ENCODE measurements at regions not wholly inside any gene's neighbourhood (a gene's known extent, or its start where the extent isn't known, plus 50 kb on each side); places are given as distances from the start of the nearest gene placed in this dataset.
"Not testable (repeated sequence)": the region's sequence is repeated elsewhere in the genome, so short reads cannot be mapped to it uniquely, and the experiment has no call there.

DNA sequence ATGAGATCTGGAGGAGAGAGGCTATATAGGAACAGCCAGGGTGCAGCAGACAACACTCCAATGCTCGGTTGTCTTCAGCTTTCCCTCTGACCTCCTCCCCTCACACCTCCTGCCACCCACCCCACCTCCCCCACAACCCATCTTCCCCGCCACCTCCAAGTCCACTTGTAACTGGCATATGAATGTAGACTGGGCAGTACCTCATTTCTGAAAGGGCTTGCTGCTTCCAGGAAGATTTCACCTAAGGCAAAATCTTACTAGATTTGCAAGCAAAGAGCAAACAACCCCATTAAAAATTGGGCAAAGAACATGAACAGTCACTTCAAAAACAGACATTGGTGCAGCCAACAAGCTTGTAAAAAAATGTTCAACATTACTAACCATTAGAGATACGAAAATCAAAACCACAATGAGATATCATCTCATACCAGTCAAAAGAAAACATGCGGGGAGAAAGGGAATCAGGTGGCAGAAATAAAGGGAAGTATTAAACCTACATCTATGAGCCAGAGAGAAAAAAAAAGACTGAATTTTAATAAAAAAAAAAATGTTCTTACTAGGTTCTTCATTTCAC lies 164.6 kb upstream of the C1GALT1 start:
- no peaks in the 10 kb centered on the region for H3K9me3 Mint-ChIP-seq
- H3K27me3 Mint-ChIP-seq: no peaks in the 10 kb centered on the region
- H3K36me3 Mint-ChIP-seq (ENCODE audit: low read depth): no peaks in the 10 kb centered on the region
- no peak for ATAC-seq
- no peak overlapping the region for H3K27ac Mint-ChIP-seq
- no peak overlapping the region for H3K4me3 Mint-ChIP-seq
- H3K4me1 Mint-ChIP-seq: no peaks in the 10 kb centered on the region
- no peak for DNase-seq

DNA sequence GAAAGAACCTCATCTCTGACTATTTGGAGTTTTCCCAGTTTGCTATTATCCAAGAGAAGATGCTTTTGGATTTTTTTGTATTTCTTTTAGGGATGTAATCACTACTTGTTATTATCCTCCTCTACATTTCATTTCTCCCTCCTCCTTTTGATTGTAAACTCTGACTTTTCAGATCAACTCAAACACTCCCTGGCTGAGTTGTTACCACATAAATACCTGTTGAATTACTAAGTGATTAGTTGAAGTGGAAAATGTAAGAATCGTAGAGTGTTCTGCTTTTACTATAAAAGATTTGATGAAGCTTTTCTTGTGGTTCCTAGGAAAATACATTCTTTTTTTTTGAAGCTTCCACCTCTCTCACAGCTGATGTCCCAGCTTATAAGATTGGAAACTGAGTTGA lies 164.1 kb upstream of the C1GALT1 start:
- Mint-ChIP-seq H3K36me3 (ENCODE audit: low read depth) (no peaks in the 10 kb centered on the region), H3K9me3 (no peaks in the 10 kb centered on the region), H3K4me1 (no peaks in the 10 kb centered on the region), H3K27ac (no peak overlapping the region), H3K27me3 (peaks cover 2% of the 10 kb centered on the region), H3K4me3 (no peak overlapping the region)
- ATAC-seq: no peak
- no peak for DNase-seq

- no peaks in the 10 kb centered on the region for H3K36me3 Mint-ChIP-seq (ENCODE audit: low read depth)
- ATAC-seq (no peak), DNase-seq (no peak)
- no peak overlapping the region for H3K4me3 Mint-ChIP-seq
- peaks cover 20% of the 10 kb centered on the region for H3K27me3 Mint-ChIP-seq
- H3K27ac Mint-ChIP-seq: no peak overlapping the region
- H3K4me1 Mint-ChIP-seq: no peaks in the 10 kb centered on the region
- H3K9me3 Mint-ChIP-seq: no peaks in the 10 kb centered on the region
Observed at GRCh38 chr7:7032221-7032620, 150.1 kb upstream of the C1GALT1 start.

GRCh38 chr7:7035851-7036250 lies 146.5 kb upstream of the C1GALT1 start:
- Mint-ChIP-seq H3K4me1 (no peaks in the 10 kb centered on the region), H3K9me3 (no peaks in the 10 kb centered on the region), H3K4me3 (no peak overlapping the region), H3K27me3 (peaks cover 10% of the 10 kb centered on the region), H3K36me3 (ENCODE audit: low read depth) (no peaks in the 10 kb centered on the region), H3K27ac (no peak overlapping the region)
- no peak for ATAC-seq
- DNase-seq: no peak

DNA sequence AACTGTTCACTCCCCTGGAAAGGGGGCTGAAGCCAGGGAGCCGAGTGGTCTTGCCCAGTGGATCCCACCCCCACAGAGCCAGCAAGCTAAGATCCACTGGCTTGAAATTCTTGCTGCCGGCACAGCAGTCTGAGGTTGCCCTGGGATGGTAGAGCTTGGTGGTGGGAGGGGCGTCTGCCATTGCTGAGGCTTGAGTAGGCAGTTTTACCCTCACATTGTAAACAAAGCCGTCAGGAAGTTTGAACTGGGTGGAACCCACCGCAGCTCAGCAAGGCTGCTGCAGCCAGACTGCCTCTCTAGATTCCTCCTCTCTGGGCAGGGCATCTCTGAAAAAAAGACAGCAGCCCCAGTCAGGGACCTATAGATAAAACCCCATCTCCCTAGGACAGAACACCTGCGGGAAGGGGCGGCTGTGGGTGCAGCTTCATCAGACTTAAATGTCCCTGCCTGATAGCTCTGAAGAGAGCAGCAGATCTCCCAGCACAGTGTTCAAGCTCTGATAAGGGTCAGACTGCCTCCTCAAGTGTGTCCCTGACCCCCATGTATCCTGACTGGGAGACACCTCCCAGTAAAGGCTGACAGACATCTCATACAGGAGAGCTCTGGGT lies 140.0 kb upstream of the C1GALT1 start:
- not testable (repeated sequence) for DNase-seq; H3K27ac Mint-ChIP-seq; H3K4me1 Mint-ChIP-seq; H3K27me3 Mint-ChIP-seq; H3K9me3 Mint-ChIP-seq; ATAC-seq; H3K4me3 Mint-ChIP-seq; H3K36me3 Mint-ChIP-seq (ENCODE audit: low read depth)

- peaks cover 14% of the 10 kb centered on the region for H3K9me3 Mint-ChIP-seq
- H3K4me3 Mint-ChIP-seq: no peak overlapping the region
- peaks cover 4% of the 10 kb centered on the region for H3K4me1 Mint-ChIP-seq
Observed at GRCh38 chr7:7044806-7045205, 137.5 kb upstream of the C1GALT1 start.

GRCh38 chr7:7048213-7048612 lies 134.1 kb upstream of the C1GALT1 start:
- no peak for ATAC-seq
- Mint-ChIP-seq H3K4me3 (no peak overlapping the region), H3K27me3 (no peaks in the 10 kb centered on the region), H3K36me3 (ENCODE audit: low read depth) (no peaks in the 10 kb centered on the region), H3K4me1 (no peaks in the 10 kb centered on the region), H3K27ac (no peak overlapping the region), H3K9me3 (peaks cover 11% of the 10 kb centered on the region)
- no peak for DNase-seq

More at GRCh38 chr7:7044806-7045205, 137.5 kb upstream of the C1GALT1 start:
- no peak for ATAC-seq
- no peaks in the 10 kb centered on the region for H3K36me3 Mint-ChIP-seq (ENCODE audit: low read depth)
- H3K27ac Mint-ChIP-seq: no peak overlapping the region
- DNase-seq: no peak
- no peaks in the 10 kb centered on the region for H3K27me3 Mint-ChIP-seq

DNA sequence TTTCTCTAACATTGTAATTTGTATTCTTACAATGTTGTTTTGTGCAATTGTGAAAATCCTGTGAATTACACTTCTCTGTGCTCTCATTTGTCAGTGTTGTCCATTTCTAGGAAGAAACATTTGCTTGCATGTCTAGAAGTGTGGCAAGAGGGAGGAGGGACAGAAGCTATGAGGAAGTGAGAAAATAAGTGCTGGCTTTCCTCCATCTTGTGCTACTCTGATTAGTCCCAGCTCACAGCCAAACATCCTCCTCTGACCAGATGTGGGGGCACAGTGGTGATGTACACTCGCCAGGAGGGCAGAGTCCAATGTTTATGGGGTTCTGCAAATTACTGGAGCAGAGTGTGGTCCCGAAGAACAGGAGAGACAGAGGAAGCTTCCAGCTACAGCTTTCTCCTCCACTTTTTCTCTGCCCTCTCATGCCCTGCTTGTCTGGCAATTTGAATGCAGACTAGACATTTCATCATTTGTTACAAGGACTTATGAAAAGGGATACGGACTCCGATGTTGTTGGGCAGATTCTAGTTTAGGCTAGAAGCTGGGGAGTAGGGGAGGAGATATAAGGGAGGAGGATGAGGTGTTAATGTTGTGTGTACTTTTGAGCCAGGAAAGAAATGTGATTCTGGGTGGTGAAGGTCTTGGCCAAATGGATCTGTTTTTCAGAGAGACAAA lies 131.0 kb upstream of the C1GALT1 start:
- H3K4me1 Mint-ChIP-seq: no peaks in the 10 kb centered on the region
- ATAC-seq (no peak), DNase-seq (no peak)
- no peak overlapping the region for H3K4me3 Mint-ChIP-seq
- no peaks in the 10 kb centered on the region for H3K36me3 Mint-ChIP-seq (ENCODE audit: low read depth)
- peaks cover 11% of the 10 kb centered on the region for H3K9me3 Mint-ChIP-seq
- no peaks in the 10 kb centered on the region for H3K27me3 Mint-ChIP-seq
- no peak overlapping the region for H3K27ac Mint-ChIP-seq

DNA sequence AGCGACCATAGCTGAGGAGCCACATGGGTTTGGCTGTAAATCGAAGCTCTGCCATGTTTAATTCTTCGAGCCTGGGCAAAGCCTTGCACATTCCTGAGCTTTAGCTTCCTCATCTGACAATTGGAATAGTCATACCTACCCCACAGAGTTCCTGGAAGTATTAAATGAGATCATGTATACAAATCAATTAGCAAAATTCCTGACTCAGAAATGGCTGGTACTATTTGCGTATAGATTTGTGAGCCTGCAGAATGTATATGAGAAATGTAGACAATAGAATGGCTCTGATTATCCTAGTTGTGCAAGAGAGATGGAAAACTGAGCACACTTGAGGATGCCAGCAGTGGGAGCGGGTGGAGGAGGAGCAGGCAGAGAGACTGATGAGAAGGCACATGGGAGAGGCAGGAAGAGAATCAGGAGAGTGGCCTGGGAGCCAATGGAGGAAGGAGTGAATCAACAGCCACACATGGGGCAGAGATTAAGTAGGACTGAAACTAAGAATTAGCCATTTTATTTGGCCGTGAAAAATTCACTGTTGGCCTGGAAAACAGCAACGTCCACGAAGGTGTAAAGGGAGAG lies 128.0 kb upstream of the C1GALT1 start:
- ATAC-seq (no peak), DNase-seq (no peak)
- Mint-ChIP-seq H3K27ac (no peak overlapping the region), H3K27me3 (no peaks in the 10 kb centered on the region), H3K9me3 (no peaks in the 10 kb centered on the region), H3K4me1 (no peaks in the 10 kb centered on the region), H3K36me3 (ENCODE audit: low read depth) (no peaks in the 10 kb centered on the region), H3K4me3 (no peak overlapping the region)

DNA sequence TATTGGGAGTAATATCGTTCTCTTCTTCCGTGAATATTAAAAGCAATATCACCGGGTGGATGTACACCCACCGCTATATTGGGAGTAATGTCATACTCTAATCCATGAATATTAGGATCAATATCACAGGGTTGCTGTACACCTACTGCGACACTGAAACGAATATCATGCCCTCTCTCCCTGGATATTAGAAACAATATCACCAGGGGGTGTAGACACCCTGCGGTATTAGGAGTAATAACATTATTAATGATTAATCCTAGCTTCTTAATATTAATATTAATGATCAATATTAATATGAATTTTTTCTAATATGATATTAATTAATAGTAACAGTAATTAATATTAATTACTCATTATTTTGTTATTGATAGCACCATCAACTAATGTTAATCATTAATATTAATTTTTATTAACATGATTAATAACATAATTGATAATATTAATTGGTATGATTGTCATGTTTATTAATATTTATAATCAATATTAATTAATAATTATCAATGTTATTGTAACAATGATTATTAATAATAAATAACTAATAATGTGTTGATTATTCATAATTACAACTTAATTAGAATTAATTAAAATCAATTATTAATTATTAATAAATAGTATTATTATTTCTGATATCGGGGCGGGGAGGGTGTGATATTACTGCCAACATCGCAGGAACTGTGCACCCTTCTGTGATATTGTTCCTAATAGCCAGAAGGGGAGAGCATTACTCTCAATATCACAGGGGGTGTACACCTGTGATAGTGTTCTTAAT lies 121.3 kb upstream of the C1GALT1 start:
- no peaks in the 10 kb centered on the region for H3K4me1 Mint-ChIP-seq
- peaks cover 4% of the 10 kb centered on the region for H3K9me3 Mint-ChIP-seq
- ATAC-seq (no peak), DNase-seq (no peak)
- no peaks in the 10 kb centered on the region for H3K36me3 Mint-ChIP-seq (ENCODE audit: low read depth)
- no peaks in the 10 kb centered on the region for H3K27me3 Mint-ChIP-seq
- H3K27ac Mint-ChIP-seq: no peak overlapping the region
- H3K4me3 Mint-ChIP-seq: no peak overlapping the region

DNA sequence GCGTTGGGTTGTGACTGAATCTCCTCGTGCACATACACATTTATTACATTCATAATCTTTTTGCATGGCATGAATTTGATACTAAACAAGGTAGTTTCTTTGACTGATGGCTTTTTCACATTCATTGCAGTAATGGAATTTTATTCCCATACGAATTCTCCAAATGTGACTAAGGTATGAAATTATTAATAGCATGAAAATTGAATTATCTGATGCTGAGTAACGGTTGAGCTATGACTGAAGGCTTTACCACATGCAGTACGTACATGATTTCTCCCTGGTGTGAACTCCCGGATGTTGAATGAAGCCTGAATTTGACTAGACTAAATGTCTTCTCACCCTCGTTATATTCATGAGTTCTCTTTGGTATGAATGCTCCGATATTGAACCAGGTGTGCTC lies 104.4 kb upstream of the C1GALT1 start:
- ATAC-seq (no peak), DNase-seq (no peak)
- no peaks in the 10 kb centered on the region for H3K36me3 Mint-ChIP-seq (ENCODE audit: low read depth)
- no peaks in the 10 kb centered on the region for H3K27me3 Mint-ChIP-seq
- H3K4me1 Mint-ChIP-seq: no peaks in the 10 kb centered on the region
- H3K9me3 Mint-ChIP-seq: no peaks in the 10 kb centered on the region
- H3K4me3 Mint-ChIP-seq: no peak overlapping the region
- no peak overlapping the region for H3K27ac Mint-ChIP-seq

- H3K9me3 Mint-ChIP-seq: no peaks in the 10 kb centered on the region
- no peak for ATAC-seq
- DNase-seq: no peak
- H3K4me1 Mint-ChIP-seq: no peaks in the 10 kb centered on the region
- no peaks in the 10 kb centered on the region for H3K36me3 Mint-ChIP-seq (ENCODE audit: low read depth)
- no peak overlapping the region for H3K27ac Mint-ChIP-seq
- H3K4me3 Mint-ChIP-seq: no peak overlapping the region
- no peaks in the 10 kb centered on the region for H3K27me3 Mint-ChIP-seq
Observed at GRCh38 chr7:7080802-7081201, 101.5 kb upstream of the C1GALT1 start.

DNA sequence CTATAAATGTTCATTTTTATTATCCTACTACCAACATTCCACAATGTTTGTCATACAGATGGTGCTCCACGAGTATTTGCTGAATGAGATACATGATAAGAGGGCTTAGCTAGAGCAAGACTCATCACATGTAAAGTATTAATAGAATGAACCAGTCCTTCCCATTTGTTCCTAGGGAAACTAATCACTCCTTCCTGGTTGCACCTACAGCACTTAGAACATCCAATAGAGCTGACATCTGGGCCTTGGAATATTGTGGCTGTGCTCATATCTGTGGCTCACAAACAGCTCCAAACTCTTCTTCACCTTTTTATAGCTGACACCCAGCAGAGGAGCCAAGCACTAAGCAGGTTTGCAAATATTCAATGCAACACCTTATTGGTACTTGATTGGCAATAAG lies 91.9 kb upstream of the C1GALT1 start:
- Mint-ChIP-seq H3K27me3 (peaks cover 6% of the 10 kb centered on the region), H3K4me3 (no peak overlapping the region), H3K36me3 (ENCODE audit: low read depth) (no peaks in the 10 kb centered on the region), H3K9me3 (peaks cover 11% of the 10 kb centered on the region), H3K4me1 (no peaks in the 10 kb centered on the region), H3K27ac (no peak overlapping the region)
- ATAC-seq (no peak), DNase-seq (no peak)

GRCh38 chr7:7098280-7098818 lies 84.0 kb upstream of the C1GALT1 start:
- no peaks in the 10 kb centered on the region for H3K27me3 Mint-ChIP-seq
- DNase-seq: no peak
- no peak overlapping the region for H3K27ac Mint-ChIP-seq
- H3K9me3 Mint-ChIP-seq: no peaks in the 10 kb centered on the region
- H3K4me1 Mint-ChIP-seq: peaks cover 2% of the 10 kb centered on the region
- H3K36me3 Mint-ChIP-seq (ENCODE audit: low read depth): no peaks in the 10 kb centered on the region
- H3K4me3 Mint-ChIP-seq: no peak overlapping the region
- ATAC-seq: no peak
